ENCODE measurements at regions not wholly inside any gene's neighbourhood (a gene's known extent, or its start where the extent isn't known, plus 50 kb on each side); places are given as distances from the start of the nearest gene placed in this dataset.

GRCh38 chr12:61915420-61915819 lies 344.8 kb upstream of the USP15 start:
- DNase-seq (ENCODE audit: low read depth in 4 of 4, low spot score in 3 of 4): no peak

GRCh38 chr12:61916831-61917230 lies 343.4 kb upstream of the USP15 start:
- DNase-seq (ENCODE audit: low read depth in 4 of 4, low spot score in 3 of 4): no peak

- DNase-seq (ENCODE audit: low read depth in 4 of 4, low spot score in 3 of 4): no peak
These were observed 340.5 kb upstream of the USP15 start for GRCh38 chr12:61919686-61920085.

GRCh38 chr12:61920230-61920629 lies 340.0 kb upstream of the USP15 start:
- DNase-seq (ENCODE audit: low read depth in 4 of 4, low spot score in 3 of 4): no peak

- DNase-seq (ENCODE audit: low read depth in 4 of 4, low spot score in 3 of 4): no peak
These were observed 337.1 kb upstream of the USP15 start for GRCh38 chr12:61923152-61923551.

- DNase-seq (ENCODE audit: low read depth in 4 of 4, low spot score in 3 of 4): no peak
These were observed 325.6 kb upstream of the USP15 start for GRCh38 chr12:61934564-61934963.

GRCh38 chr12:61939977-61940376 lies 320.2 kb upstream of the USP15 start:
- DNase-seq (ENCODE audit: low read depth in 4 of 4, low spot score in 3 of 4): no peak

- no peak for DNase-seq (ENCODE audit: low read depth in 4 of 4, low spot score in 3 of 4)
These were observed 303.7 kb upstream of the USP15 start for GRCh38 chr12:61956545-61956944.

- no peak for DNase-seq (ENCODE audit: low read depth in 4 of 4, low spot score in 3 of 4)
These were observed 285.7 kb upstream of the USP15 start for GRCh38 chr12:61974461-61974860.

- DNase-seq (ENCODE audit: low read depth in 4 of 4, low spot score in 3 of 4): no peak
These were observed 274.4 kb upstream of the USP15 start for GRCh38 chr12:61985830-61986229.

- no peak for DNase-seq (ENCODE audit: low read depth in 4 of 4, low spot score in 3 of 4)
These were observed 273.0 kb upstream of the USP15 start for GRCh38 chr12:61987173-61987572.

GRCh38 chr12:61991661-61992060 lies 268.5 kb upstream of the USP15 start:
- DNase-seq (ENCODE audit: low read depth in 4 of 4, low spot score in 3 of 4): no peak

GRCh38 chr12:61993734-61994345 lies 266.4 kb upstream of the USP15 start:
- no peak for DNase-seq (ENCODE audit: low read depth in 4 of 4, low spot score in 3 of 4)

GRCh38 chr12:61996717-61997116 lies 263.5 kb upstream of the USP15 start:
- no peak for DNase-seq (ENCODE audit: low read depth in 4 of 4, low spot score in 3 of 4)

GRCh38 chr12:61998791-61999190 lies 261.4 kb upstream of the USP15 start:
- DNase-seq (ENCODE audit: low read depth in 4 of 4, low spot score in 3 of 4): no peak

GRCh38 chr12:61999311-61999710 lies 260.9 kb upstream of the USP15 start:
- DNase-seq (ENCODE audit: low read depth in 4 of 4, low spot score in 3 of 4): no peak

- no peak for DNase-seq (ENCODE audit: low read depth in 4 of 4, low spot score in 3 of 4)
These were observed 258.8 kb upstream of the USP15 start for GRCh38 chr12:62001424-62001823.

GRCh38 chr12:62003226-62003625 lies 257.0 kb upstream of the USP15 start:
- no peak for DNase-seq (ENCODE audit: low read depth in 4 of 4, low spot score in 3 of 4)

- DNase-seq (ENCODE audit: low read depth in 4 of 4, low spot score in 3 of 4): no peak
These were observed 256.5 kb upstream of the USP15 start for GRCh38 chr12:62003701-62004100.

- no peak for DNase-seq (ENCODE audit: low read depth in 4 of 4, low spot score in 3 of 4)
These were observed 254.6 kb upstream of the USP15 start for GRCh38 chr12:62005615-62006014.

GRCh38 chr12:62006076-62006732 lies 254.0 kb upstream of the USP15 start:
- no peak for DNase-seq (ENCODE audit: low read depth in 4 of 4, low spot score in 3 of 4)

GRCh38 chr12:62008703-62009102 lies 251.5 kb upstream of the USP15 start:
- no peak for DNase-seq (ENCODE audit: low read depth in 4 of 4, low spot score in 3 of 4)

GRCh38 chr12:62009445-62009844 lies 250.8 kb upstream of the USP15 start:
- DNase-seq (ENCODE audit: low read depth in 4 of 4, low spot score in 3 of 4): no peak
